Kidney capillary endothelial cell (primary cell): ENCODE measurements at regions not wholly inside any gene's neighbourhood (a gene's known extent, or its start where the extent isn't known, plus 50 kb on each side); places are given as distances from the start of the nearest gene placed in this dataset.
"Not testable (repeated sequence)": the region's sequence is repeated elsewhere in the genome, so short reads cannot be mapped to it uniquely, and the experiment has no call there.

Experiments used
- DNase-seq: peaks from one replicate; pipeline ENCODE4 v3.0.0-alpha.2; 2018; ENCODE audit warnings: low spot score

- peak; percentile 98 for DNase-seq
Observed at GRCh38 chr18:70421471-70422390, 132.9 kb downstream of the SOCS6 start.

GRCh38 chr18:70420146-70420898 lies 131.5 kb downstream of the SOCS6 start:
- peak; percentile 73 for DNase-seq

GRCh38 chr18:70419526-70419925 lies 130.7 kb downstream of the SOCS6 start:
- no peak for DNase-seq

GRCh38 chr18:70418546-70419311 lies 129.9 kb downstream of the SOCS6 start:
- DNase-seq = no peak

GRCh38 chr18:70417847-70418246 lies 129.0 kb downstream of the SOCS6 start:
- DNase-seq = no peak

- DNase-seq = no peak
Observed at GRCh38 chr18:70416496-70416895, 127.7 kb downstream of the SOCS6 start.

GRCh38 chr18:70415823-70416488 lies 127.1 kb downstream of the SOCS6 start:
- DNase-seq = no peak

- DNase-seq = no peak
Observed at GRCh38 chr18:70414315-70414900, 125.6 kb downstream of the SOCS6 start.

GRCh38 chr18:70413455-70413854 lies 124.6 kb downstream of the SOCS6 start:
- no peak for DNase-seq

- DNase-seq = no peak
Observed at GRCh38 chr18:70411876-70412435, 123.1 kb downstream of the SOCS6 start.

GRCh38 chr18:70411307-70411706 lies 122.5 kb downstream of the SOCS6 start:
- no peak for DNase-seq

- DNase-seq = no peak
Observed at GRCh38 chr18:70405052-70405451, 116.2 kb downstream of the SOCS6 start.

GRCh38 chr18:70400476-70400875 lies 111.6 kb downstream of the SOCS6 start:
- DNase-seq = no peak

- DNase-seq = no peak
Observed at GRCh38 chr18:70398076-70398475, 109.2 kb downstream of the SOCS6 start.

GRCh38 chr18:70397259-70397925 lies 108.5 kb downstream of the SOCS6 start:
- DNase-seq = no peak

GRCh38 chr18:70395771-70396170 lies 106.9 kb downstream of the SOCS6 start:
- not testable (repeated sequence) for DNase-seq

GRCh38 chr18:70394672-70395071 lies 105.8 kb downstream of the SOCS6 start:
- DNase-seq = no peak

- no peak for DNase-seq
Observed at GRCh38 chr18:70390371-70391090, 101.7 kb downstream of the SOCS6 start.

- not testable (repeated sequence) for DNase-seq
Observed at GRCh38 chr18:70389036-70389435, 100.2 kb downstream of the SOCS6 start.

- no peak for DNase-seq
Observed at GRCh38 chr18:70387027-70387426, 98.2 kb downstream of the SOCS6 start.
